Right lobe of liver (tissue), 4 donors: ENCODE measurements at regions not wholly inside any gene's neighbourhood (a gene's known extent, or its start where the extent isn't known, plus 50 kb on each side); places are given as distances from the start of the nearest gene placed in this dataset.

Source experiments
- CTCF ChIP-seq, 4 donors: fragments of 200-600 bp in 3 of 4; fragments of 450-650 bp in 1 of 4; IDR thresholded peaks; one replicate each; pipeline versions ENCODE4 v1.5.1 to v1.8.0; 2016 to 2022; ENCODE audit warnings: antibody characterized with exemption in 4 of 4, mild to moderate bottlenecking in 2 of 4
- POLR2A ChIP-seq: fragments of 450-650 bp; IDR thresholded peaks from one replicate; pipeline ENCODE4 v1.6.1; 2017; ENCODE audit warnings: antibody characterized with exemption, mild to moderate bottlenecking
- donor health status: DM: no; HTN: no; CAD: no.
- donor health status: DM: no; HTN: no; CAD: no.
- donor health status: DM: no; HTN: yes; CAD: no.

GRCh38 chr7:81534996-81535395 is 234.9 kb downstream of the HGF start:
- TF ChIP-seq POLR2A = no peak
- TF ChIP-seq CTCF (IDR thresholded peaks at IDR 0.05) = no peak
